Heart right ventricle (tissue), 16 donors: ENCODE measurements at regions not wholly inside any gene's neighbourhood (a gene's known extent, or its start where the extent isn't known, plus 50 kb on each side); places are given as distances from the start of the nearest gene placed in this dataset.
"Not testable (repeated sequence)": the region's sequence is repeated elsewhere in the genome, so short reads cannot be mapped to it uniquely, and the experiment has no call there.

ENCODE experiments used
- ATAC-seq, 8 donors: fragments of 200-7000 bp; cut with Tn5 transposase; one replicate each; pipeline ENCODE4 v1.9.1; 2020; ENCODE audit warnings: mild to moderate bottlenecking in 8 of 8, moderate library complexity in 8 of 8, moderate number of reproducible peaks in 1 of 8
- DNase-seq, 2 donors: peaks; one replicate each; pipeline ENCODE4 v3.0.0-alpha.2; 2020
- H3K27ac ChIP-seq, 10 donors: fragments of 200-600 bp; sonication (generic) in 2 of 10; one replicate each; pipeline versions ENCODE4 v1.5.0 to v1.8.0; 2020 to 2022; ENCODE audit warnings: mild to moderate bottlenecking in 3 of 10
- H3K27me3 ChIP-seq, 7 donors: fragments of 200-600 bp; one replicate each; pipeline ENCODE4 v1.8.0; 2021 to 2022; ENCODE audit warnings: mild to moderate bottlenecking in 2 of 7
- H3K36me3 ChIP-seq, 9 donors: fragments of 200-600 bp; sonication (generic) in 1 of 9; one replicate each; pipeline versions ENCODE4 v1.5.0 to v1.8.0; 2020 to 2022; ENCODE audit warnings: mild to moderate bottlenecking in 2 of 9
- H3K4me1 ChIP-seq, 9 donors: fragments of 200-600 bp; sonication (generic) in 1 of 9; one replicate each; pipeline versions ENCODE4 v1.5.0 to v1.8.0; 2020 to 2022; ENCODE audit warnings: mild to moderate bottlenecking in 4 of 9
- H3K4me3 ChIP-seq, 10 donors: fragments of 200-600 bp; sonication (generic) in 2 of 10; one replicate each; pipeline versions ENCODE4 v1.5.0 to v1.8.0; 2020 to 2022; ENCODE audit warnings: mild to moderate bottlenecking in 7 of 10, moderate library complexity in 2 of 10
- H3K9me3 ChIP-seq, 11 donors: fragments of 200-600 bp in 10 of 11; sonication (generic) in 2 of 11; one replicate each; pipeline versions ENCODE4 v1.5.0 to v1.8.0; 2013 to 2022; ENCODE audit warnings: mild to moderate bottlenecking in 2 of 11, control low read depth in 1 of 11, moderate library complexity in 1 of 11
- CTCF ChIP-seq, 9 donors: fragments of 200-600 bp; sonication (generic) in 2 of 9; IDR thresholded peaks; one replicate each; pipeline versions ENCODE4 v1.5.0 to v1.8.0; 2021 to 2022; ENCODE audit warnings: antibody characterized with exemption in 9 of 9, mild to moderate bottlenecking in 5 of 9, moderate library complexity in 1 of 9
- WGBS, 2 donors: extraction: QIAGEN DNeasy Blood & Tissue Kit; methylation state at CpG; one replicate each; pipeline ENCODE4 v1.1.7; 2013; ENCODE audit warnings: inconsistent platforms in 1 of 2; 5-methylcytosine and 5-hydroxymethylcytosine counted together
- intact Hi-C, 10 donors: fragments of 100-400 bp; cut with DNase I; formaldehyde crosslinking; loops; one replicate each; pipeline versions ENCODE4 v1.11.1 to v1.14.2; 2022
- donor health status: Arrhythmogenic right ventricular cardiomyopathy.
- donor health status: ischemic (EF 13 %, LVEDD 7.1; RV severe dilation, severe dysfunction).
- donor health status: healthy with polysubstance abuse.
- donor health status: DM: no; HTN: yes; CAD: no.
- donor health status: DM: no; HTN: no; CAD: no.
- donor health status: ischemic (EF 25% LVEDD 6.9; RV normal size, moderate dysfunction).
- donor health status: ischemic (EF 25% LVEDD 5.7; RV mildly dilated, moderate dysfunction).
- donor health status: healthy.
- donor health status: DM: yes; HTN: yes; CAD: no.
- donor health status: Ischemic cardiomyopathy.
- donor health status: ischemic (EF 35%, LVEDD 5.7; RV mildly dilated, moderate dysfunction).
- donor health status: nonischemic (EF 11% LVEDD 7.7; RV severe dilation, severe dysfunction).
- donor health status: DM: yes; HTN: yes; CAD: no.
- donor health status: PGD.
- donor health status: ischemic (EF 29% LVEDD 5.4; RV normal size, mild dysfunction).
- donor health status: nonischemic (EF 23%, LVEDD 6.1; RV moderate dilation, normal function).

- no peaks in the 10 kb centered on the region for H3K27me3 ChIP-seq
- H3K36me3 ChIP-seq: no peaks in the 10 kb centered on the region
- intact Hi-C loops: no loop called here
- H3K4me1 ChIP-seq: peaks cover 0 to 4% (median 0%) of the 10 kb centered on the region in 9 donors
- ATAC-seq: no peak
- H3K27ac ChIP-seq: no peak overlapping the region
- TF ChIP-seq CTCF (IDR thresholded peaks at IDR 0.05): no peak
- no peak for DNase-seq
- H3K4me3 ChIP-seq: no peak overlapping the region
- no peaks in the 10 kb centered on the region for H3K9me3 ChIP-seq
These were observed 214.8 kb upstream of the GRIK2 start for GRCh38 chr6:101178748-101179147.

GRCh38 chr6:101181006-101181405 is 212.5 kb upstream of the GRIK2 start:
- Histone ChIP-seq H3K27ac (no peak overlapping the region), H3K27me3 (no peaks in the 10 kb centered on the region), H3K4me1 (peaks cover 0 to 4% (median 0%) of the 10 kb centered on the region in 9 donors), H3K36me3 (no peaks in the 10 kb centered on the region), H3K4me3 (no peak overlapping the region), H3K9me3 (peaks cover 0 to 4% (median 0%) of the 10 kb centered on the region in 11 donors)
- DNase-seq (no peak), ATAC-seq (no peak)
- intact Hi-C loops: no loop called here
- 71 to 75% methylated on average over 6 of the region's 6 CpGs for WGBS, 2 donors
- TF ChIP-seq CTCF (IDR thresholded peaks at IDR 0.05): no peak

GRCh38 chr6:101188285-101188798 is 205.2 kb upstream of the GRIK2 start:
- H3K27me3 ChIP-seq, H3K4me3 ChIP-seq, H3K27ac ChIP-seq, DNase-seq, H3K4me1 ChIP-seq, ATAC-seq, H3K36me3 ChIP-seq, intact Hi-C loops: not testable (repeated sequence)
- H3K9me3 ChIP-seq: peaks cover 0 to 32% (median 0%) of the 10 kb centered on the region in 11 donors
- 83 to 86% methylated on average over 12 of the region's 12 CpGs for WGBS, 2 donors

- no peak overlapping the region for H3K4me3 ChIP-seq
- peaks cover 0 to 18% (median 0%) of the 10 kb centered on the region in 11 donors for H3K9me3 ChIP-seq
- H3K27ac ChIP-seq: no peak overlapping the region
- intact Hi-C loops: no loop called here
- H3K4me1 ChIP-seq: no peaks in the 10 kb centered on the region
- H3K36me3 ChIP-seq: no peaks in the 10 kb centered on the region
- DNase-seq: no peak
- H3K27me3 ChIP-seq: no peaks in the 10 kb centered on the region
- TF ChIP-seq CTCF (IDR thresholded peaks at IDR 0.05): no peak
- no peak for ATAC-seq
These were observed 197.9 kb upstream of the GRIK2 start for GRCh38 chr6:101195588-101195987.

GRCh38 chr6:101199441-101199840 is 194.1 kb upstream of the GRIK2 start:
- intact Hi-C loops: no loop called here

More at GRCh38 chr6:101199441-101199840, 194.1 kb upstream of the GRIK2 start:
- TF ChIP-seq CTCF (IDR thresholded peaks at IDR 0.05): no peak
- no peak for DNase-seq
- ATAC-seq: no peak
- H3K27ac ChIP-seq: no peak overlapping the region
- no peak overlapping the region for H3K4me3 ChIP-seq
- no peaks in the 10 kb centered on the region for H3K4me1 ChIP-seq
- H3K36me3 ChIP-seq: no peaks in the 10 kb centered on the region
- H3K9me3 ChIP-seq: peaks cover 0 to 8% (median 0%) of the 10 kb centered on the region in 11 donors
- no peaks in the 10 kb centered on the region for H3K27me3 ChIP-seq
